Astrocyte (in vitro differentiated cells and primary cell): ENCODE measurements at regions not wholly inside any gene's neighbourhood (a gene's known extent, or its start where the extent isn't known, plus 50 kb on each side); places are given as distances from the start of the nearest gene placed in this dataset.

Experiments used
- CTCF ChIP-seq: IDR thresholded peaks from 2 replicates; pipeline ENCODE4 v1.5.1; 2011; ENCODE audit warnings: low read depth, mild to moderate bottlenecking, inconsistent platforms, low read length, moderate library complexity; ENCODE audit not compliant: insufficient read depth
- EZH2 ChIP-seq: IDR thresholded peaks from 2 replicates; pipeline ENCODE4 v1.6.1; 2012; ENCODE audit warnings: mild to moderate bottlenecking, low read length, inconsistent platforms; ENCODE audit not compliant: insufficient read depth

- no peak for TF ChIP-seq EZH2
- no peak for TF ChIP-seq CTCF
Measured at GRCh38 chr1:194267021-194267420, 1080.6 kb upstream of the B3GALT2 start.
